Effector memory CD8-positive, alpha-beta T cell (primary cell): ENCODE measurements at regions not wholly inside any gene's neighbourhood (a gene's known extent, or its start where the extent isn't known, plus 50 kb on each side); places are given as distances from the start of the nearest gene placed in this dataset.
"Not testable (repeated sequence)": the region's sequence is repeated elsewhere in the genome, so short reads cannot be mapped to it uniquely, and the experiment has no call there.

Experiments used
- ATAC-seq: fragments of 150-1000 bp; cut with Tn5 transposase; replicated peaks from 2 replicates; pipeline ENCODE4 v1.10.0; 2021; ENCODE audit warnings: mild to moderate bottlenecking, moderate library complexity
- DNase-seq, 3 experiments: peaks; one replicate each; pipeline ENCODE4 v3.0.0; 2021
- H3K27ac Mint-ChIP-seq, 2 donors: one replicate each; pipeline ENCODE4 v1.8.0; 2022; ENCODE audit warnings: mild to moderate bottlenecking in 2 of 2, mixed read lengths in 2 of 2, moderate library complexity in 2 of 2
- H3K27me3 Mint-ChIP-seq, 2 donors: one replicate each; pipeline ENCODE4 v1.8.0; 2022; ENCODE audit warnings: mixed read lengths in 2 of 2
- H3K36me3 Mint-ChIP-seq: one replicate; pipeline ENCODE4 v1.8.0; 2022; ENCODE audit warnings: mild to moderate bottlenecking, moderate library complexity, mixed read lengths; ENCODE audit not compliant: insufficient read depth
- H3K4me1 Mint-ChIP-seq, 2 donors: one replicate each; pipeline ENCODE4 v1.8.0; 2022; ENCODE audit warnings: low read depth in 2 of 2, mixed read lengths in 2 of 2
- H3K4me3 Mint-ChIP-seq, 2 donors: one replicate each; pipeline ENCODE4 v1.8.0; 2022; ENCODE audit warnings: mild to moderate bottlenecking in 2 of 2, mixed read lengths in 2 of 2, moderate library complexity in 2 of 2
- H3K9me3 Mint-ChIP-seq, 2 donors: one replicate each; pipeline ENCODE4 v1.8.0; 2022; ENCODE audit warnings: mixed read lengths in 2 of 2

DNA sequence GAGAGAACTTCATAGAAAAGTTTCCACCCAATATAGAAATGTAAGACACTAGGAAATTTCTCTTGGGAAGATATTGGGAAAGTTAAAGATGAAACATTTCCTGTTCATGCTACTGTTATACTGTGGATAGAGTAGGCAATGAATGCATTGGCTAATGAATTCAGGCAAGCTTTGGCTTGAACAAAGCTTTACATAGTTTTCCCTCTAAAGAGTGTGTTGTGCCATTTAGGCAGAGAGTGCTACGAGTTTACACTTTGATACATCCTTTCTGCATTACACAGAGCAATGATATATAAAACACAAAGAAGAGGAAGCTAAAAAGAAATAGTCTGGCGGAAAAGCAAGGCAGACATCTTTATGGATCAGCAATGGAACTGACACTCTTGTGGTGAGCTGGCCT lies 125.9 kb upstream of the SHH start:
- DNase-seq, result no peak
- peaks cover 5 to 21% of the 10 kb centered on the region in 2 donors for H3K27me3 Mint-ChIP-seq
- H3K9me3 Mint-ChIP-seq, result peaks cover 11 to 15% of the 10 kb centered on the region in 2 donors
- no peaks in the 10 kb centered on the region for H3K4me1 Mint-ChIP-seq
- no peak overlapping the region for H3K4me3 Mint-ChIP-seq
- H3K36me3 Mint-ChIP-seq, result no peaks in the 10 kb centered on the region
- H3K27ac Mint-ChIP-seq, result no peak overlapping the region
- no peak for ATAC-seq

DNA sequence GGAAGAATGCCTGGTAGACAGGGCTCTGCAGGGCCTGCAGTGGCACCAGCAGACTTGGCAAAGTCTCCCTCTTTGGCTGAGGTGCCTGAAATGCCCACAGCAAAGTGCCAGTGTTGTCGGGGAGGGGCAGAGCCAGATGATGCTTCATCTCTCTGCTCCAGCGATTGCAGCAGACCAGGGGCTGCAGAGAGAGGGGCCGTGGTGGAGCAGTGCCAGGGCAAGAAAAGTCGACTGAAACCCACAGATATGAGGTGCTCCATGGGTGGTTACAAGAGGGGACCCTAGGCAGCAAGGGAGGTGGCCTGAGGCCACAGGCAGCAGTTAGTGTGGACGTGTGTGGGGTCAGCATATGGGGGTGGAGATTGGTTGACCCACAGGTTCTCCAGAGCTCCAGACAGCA lies 123.5 kb upstream of the SHH start:
- Mint-ChIP-seq H3K27me3 (peaks cover 5 to 21% of the 10 kb centered on the region in 2 donors), H3K27ac (no peak overlapping the region), H3K4me1 (no peaks in the 10 kb centered on the region), H3K9me3 (peaks cover 11 to 15% of the 10 kb centered on the region in 2 donors), H3K36me3 (no peaks in the 10 kb centered on the region), H3K4me3 (no peak overlapping the region)
- no peak for ATAC-seq
- DNase-seq, result no peak

DNA sequence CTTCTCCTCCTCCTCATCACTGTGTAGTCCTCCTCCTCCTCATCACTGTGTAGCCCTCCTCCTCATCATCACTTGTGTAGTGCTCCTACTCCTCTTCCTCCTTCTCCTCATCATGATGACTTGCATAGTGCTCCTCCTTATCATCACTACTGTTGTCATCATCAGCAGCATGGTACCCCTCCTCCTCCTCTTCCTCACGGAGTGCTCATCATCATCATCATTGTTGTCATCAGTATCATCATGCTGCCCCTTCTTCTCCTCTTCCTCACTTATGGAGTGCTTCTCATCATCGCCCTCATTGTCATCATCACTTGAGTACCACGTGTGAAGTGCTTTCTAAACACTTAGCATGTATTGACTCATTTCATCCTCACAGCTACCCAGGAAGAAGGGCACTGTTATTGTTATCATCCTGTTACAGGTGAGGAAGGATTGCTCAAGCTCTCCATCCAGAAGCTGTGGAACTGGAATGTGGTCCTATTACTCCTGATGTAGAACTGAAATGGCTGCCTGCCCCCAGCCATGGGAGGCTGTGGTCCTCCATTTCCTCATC lies 122.8 kb upstream of the SHH start:
- no peak overlapping the region for H3K27ac Mint-ChIP-seq
- no peaks in the 10 kb centered on the region for H3K4me1 Mint-ChIP-seq
- H3K4me3 Mint-ChIP-seq, result no peak overlapping the region
- H3K9me3 Mint-ChIP-seq, result peaks cover 11 to 15% of the 10 kb centered on the region in 2 donors
- peaks cover 5 to 21% of the 10 kb centered on the region in 2 donors for H3K27me3 Mint-ChIP-seq
- ATAC-seq (no peak), DNase-seq (no peak)
- no peaks in the 10 kb centered on the region for H3K36me3 Mint-ChIP-seq

DNA sequence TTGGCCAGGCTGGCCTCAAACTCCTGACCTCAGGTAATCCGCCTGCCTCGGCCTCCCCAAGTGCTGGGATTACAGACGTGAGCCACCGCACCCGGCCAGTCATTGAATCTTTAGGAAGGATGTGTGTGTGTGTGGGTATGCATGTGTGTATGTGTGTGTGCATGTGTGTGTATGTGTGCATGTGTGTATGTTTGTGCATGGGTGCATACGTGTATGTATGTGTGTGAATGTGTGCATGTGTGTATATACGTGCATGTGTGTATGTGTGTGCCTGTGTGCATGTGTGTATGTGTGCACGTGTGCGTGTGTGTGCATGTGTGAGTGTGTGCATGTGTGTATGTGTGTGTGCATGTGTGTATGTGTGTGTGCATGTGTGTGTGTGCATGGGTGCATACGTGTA lies 120.1 kb upstream of the SHH start:
- not testable (repeated sequence) for H3K27ac Mint-ChIP-seq, ATAC-seq, H3K4me3 Mint-ChIP-seq, H3K4me1 Mint-ChIP-seq, H3K36me3 Mint-ChIP-seq, DNase-seq
- Mint-ChIP-seq H3K27me3 (peaks cover 4 to 24% of the 10 kb centered on the region in 2 donors), H3K9me3 (peaks cover 11 to 15% of the 10 kb centered on the region in 2 donors)

DNA sequence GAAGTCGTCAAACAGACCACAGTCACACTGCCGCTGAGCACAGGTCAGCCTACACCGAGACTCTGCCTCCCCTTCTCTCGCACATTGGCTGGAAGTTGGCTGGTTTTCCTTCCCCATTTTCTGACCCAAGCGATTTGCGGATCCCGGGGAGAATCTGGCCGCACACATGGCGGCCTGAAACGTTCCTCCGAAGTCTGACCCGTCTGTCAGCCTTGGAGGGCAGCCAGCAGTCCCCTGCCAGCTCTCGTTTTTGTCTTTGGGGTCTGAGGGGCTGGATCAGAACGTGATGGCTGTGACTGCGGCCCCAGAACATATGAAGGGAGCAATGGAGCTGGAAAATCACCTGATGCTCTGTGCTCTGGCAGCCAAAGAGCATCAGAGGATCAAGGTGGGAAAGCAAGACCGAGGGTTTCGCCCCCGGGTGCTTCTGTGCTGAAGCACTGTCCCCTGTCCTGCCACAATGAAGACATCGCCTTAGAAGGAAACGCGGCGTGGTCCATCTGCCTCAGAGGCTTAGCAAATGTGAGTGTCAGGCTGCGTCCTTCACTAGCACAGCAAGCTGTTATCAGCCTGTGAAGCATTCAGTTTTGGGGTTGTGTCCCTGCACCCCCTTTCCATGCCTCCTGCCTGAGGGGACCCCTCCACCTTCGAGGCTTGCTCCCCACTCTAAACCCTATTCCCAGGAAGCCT lies 119.3 kb upstream of the SHH start:
- peaks cover 4 to 25% of the 10 kb centered on the region in 2 donors for H3K27me3 Mint-ChIP-seq
- no peaks in the 10 kb centered on the region for H3K4me1 Mint-ChIP-seq
- no peak for ATAC-seq
- H3K4me3 Mint-ChIP-seq, result no peak overlapping the region
- peaks cover 11 to 15% of the 10 kb centered on the region in 2 donors for H3K9me3 Mint-ChIP-seq
- no peaks in the 10 kb centered on the region for H3K36me3 Mint-ChIP-seq
- H3K27ac Mint-ChIP-seq, result no peak overlapping the region
- no peak for DNase-seq

DNA sequence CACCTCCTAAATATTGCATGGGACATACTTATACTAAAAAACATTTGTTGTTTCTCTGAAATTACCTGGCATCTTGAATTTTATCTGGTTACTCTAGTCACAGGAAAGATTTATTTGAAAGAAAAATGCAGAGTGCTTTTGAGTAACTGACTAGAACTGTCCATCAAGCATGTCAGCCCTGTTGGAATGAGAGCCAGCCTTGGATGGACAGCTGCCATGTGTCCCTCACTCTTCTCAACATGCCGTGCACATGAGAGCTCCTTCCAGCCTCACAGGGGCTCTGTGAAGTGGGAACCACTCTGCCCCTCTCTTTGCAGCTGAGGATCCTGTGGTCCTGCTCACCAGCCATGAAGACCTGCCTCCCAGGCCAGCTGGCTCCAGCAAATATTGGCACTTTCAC lies 118.3 kb upstream of the SHH start:
- peaks cover 4 to 33% of the 10 kb centered on the region in 2 donors for H3K27me3 Mint-ChIP-seq
- no peak overlapping the region for H3K27ac Mint-ChIP-seq
- peaks cover 8 to 11% of the 10 kb centered on the region in 2 donors for H3K9me3 Mint-ChIP-seq
- no peaks in the 10 kb centered on the region for H3K36me3 Mint-ChIP-seq
- no peak overlapping the region for H3K4me3 Mint-ChIP-seq
- no peak for DNase-seq
- H3K4me1 Mint-ChIP-seq, result no peaks in the 10 kb centered on the region
- no peak for ATAC-seq

DNA sequence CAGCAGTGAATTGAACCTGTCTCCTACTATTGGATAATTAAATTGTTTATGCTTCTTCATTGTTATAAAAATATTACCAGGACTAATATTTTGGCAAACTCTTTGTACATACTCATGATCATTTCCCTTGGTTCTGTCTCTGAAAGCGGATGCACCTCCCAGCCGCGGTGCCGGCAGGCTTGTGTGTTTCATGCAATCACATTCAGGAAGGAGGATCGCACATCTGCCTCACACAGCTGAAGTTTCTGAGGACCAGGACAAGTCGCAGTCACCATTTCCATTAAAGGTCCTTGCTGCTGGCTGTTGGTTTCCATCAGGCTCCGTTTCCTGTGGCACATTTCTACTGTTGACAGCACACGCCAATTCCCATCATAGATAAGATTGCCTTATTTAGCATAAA lies 117.8 kb upstream of the SHH start:
- Mint-ChIP-seq H3K36me3 (no peaks in the 10 kb centered on the region), H3K4me1 (no peaks in the 10 kb centered on the region), H3K4me3 (no peak overlapping the region), H3K27ac (no peak overlapping the region), H3K27me3 (peaks cover 4 to 37% of the 10 kb centered on the region in 2 donors), H3K9me3 (peaks cover 4 to 7% of the 10 kb centered on the region in 2 donors)
- ATAC-seq, result no peak
- DNase-seq, result no peak

DNA sequence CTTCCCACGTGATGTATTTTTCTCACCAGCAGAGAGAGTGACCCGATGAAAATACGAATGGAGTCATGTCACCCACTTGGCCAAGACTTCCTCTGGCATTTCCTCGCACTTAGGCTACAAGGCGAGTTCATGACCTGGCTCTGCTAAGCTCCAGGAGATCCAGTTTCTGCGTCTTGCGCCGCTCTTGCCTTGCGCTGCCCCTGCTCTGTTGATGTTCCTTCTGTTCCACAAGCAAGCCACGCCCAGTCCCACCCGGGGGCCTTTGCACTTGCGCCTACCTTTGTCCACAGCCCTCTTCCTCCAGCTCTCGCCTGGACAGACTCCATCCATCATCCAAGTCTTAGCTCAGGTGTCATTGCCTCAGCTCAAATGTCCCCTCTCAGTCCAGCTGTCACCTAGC lies 116.3 kb upstream of the SHH start:
- no peak for DNase-seq
- peaks cover 4 to 41% of the 10 kb centered on the region in 2 donors for H3K27me3 Mint-ChIP-seq
- H3K27ac Mint-ChIP-seq, result no peak overlapping the region
- H3K4me3 Mint-ChIP-seq, result no peak overlapping the region
- no peaks in the 10 kb centered on the region for H3K4me1 Mint-ChIP-seq
- no peaks in the 10 kb centered on the region for H3K9me3 Mint-ChIP-seq
- no peak for ATAC-seq
- no peaks in the 10 kb centered on the region for H3K36me3 Mint-ChIP-seq

DNA sequence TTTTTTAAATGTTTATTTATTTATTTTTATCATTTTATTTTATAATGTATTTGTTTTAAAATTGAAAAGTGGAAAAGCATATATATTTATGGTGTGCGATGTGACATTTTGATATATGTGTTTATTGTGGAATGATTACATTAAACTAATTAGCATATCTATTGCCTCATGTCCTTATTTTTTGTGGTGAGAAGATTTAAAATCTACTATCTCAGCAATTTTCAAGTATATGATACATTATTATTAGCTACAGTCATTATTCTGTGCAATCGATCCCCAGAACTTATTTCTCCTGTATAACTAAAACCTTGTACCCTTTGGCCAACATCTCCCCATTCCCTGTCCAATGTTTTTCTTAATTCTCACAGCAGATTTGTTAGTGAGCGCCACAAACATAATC lies 115.6 kb upstream of the SHH start:
- no peaks in the 10 kb centered on the region for H3K4me1 Mint-ChIP-seq
- H3K27ac Mint-ChIP-seq, result no peak overlapping the region
- no peak for DNase-seq
- H3K36me3 Mint-ChIP-seq, result no peaks in the 10 kb centered on the region
- H3K9me3 Mint-ChIP-seq, result no peaks in the 10 kb centered on the region
- no peak overlapping the region for H3K4me3 Mint-ChIP-seq
- ATAC-seq, result no peak
- H3K27me3 Mint-ChIP-seq, result peaks cover 4 to 41% of the 10 kb centered on the region in 2 donors

DNA sequence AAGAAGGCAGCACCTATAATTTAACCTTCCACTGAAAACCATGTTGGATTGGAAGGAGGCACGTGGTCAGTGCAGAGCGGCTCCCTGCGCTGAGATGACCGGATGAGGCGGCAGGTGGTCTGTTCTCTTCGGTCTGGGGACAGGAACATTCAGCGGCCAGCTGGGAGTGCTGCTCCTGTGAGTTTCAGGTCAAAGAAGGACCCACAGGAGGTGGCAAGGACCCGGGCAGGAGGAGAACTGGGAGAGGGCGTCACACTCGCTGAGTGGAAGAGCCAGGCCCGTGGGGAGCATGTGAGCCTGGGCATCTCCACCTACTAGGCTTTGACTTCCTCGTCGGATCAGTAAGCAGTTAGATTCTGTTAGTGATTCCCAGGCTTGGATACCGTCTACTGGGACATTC lies 113.4 kb upstream of the SHH start:
- DNase-seq (no peak), ATAC-seq (no peak)
- no peaks in the 10 kb centered on the region for H3K36me3 Mint-ChIP-seq
- H3K27me3 Mint-ChIP-seq, result peaks cover 4 to 41% of the 10 kb centered on the region in 2 donors
- no peak overlapping the region for H3K27ac Mint-ChIP-seq
- no peaks in the 10 kb centered on the region for H3K9me3 Mint-ChIP-seq
- no peak overlapping the region for H3K4me3 Mint-ChIP-seq
- H3K4me1 Mint-ChIP-seq, result no peaks in the 10 kb centered on the region

DNA sequence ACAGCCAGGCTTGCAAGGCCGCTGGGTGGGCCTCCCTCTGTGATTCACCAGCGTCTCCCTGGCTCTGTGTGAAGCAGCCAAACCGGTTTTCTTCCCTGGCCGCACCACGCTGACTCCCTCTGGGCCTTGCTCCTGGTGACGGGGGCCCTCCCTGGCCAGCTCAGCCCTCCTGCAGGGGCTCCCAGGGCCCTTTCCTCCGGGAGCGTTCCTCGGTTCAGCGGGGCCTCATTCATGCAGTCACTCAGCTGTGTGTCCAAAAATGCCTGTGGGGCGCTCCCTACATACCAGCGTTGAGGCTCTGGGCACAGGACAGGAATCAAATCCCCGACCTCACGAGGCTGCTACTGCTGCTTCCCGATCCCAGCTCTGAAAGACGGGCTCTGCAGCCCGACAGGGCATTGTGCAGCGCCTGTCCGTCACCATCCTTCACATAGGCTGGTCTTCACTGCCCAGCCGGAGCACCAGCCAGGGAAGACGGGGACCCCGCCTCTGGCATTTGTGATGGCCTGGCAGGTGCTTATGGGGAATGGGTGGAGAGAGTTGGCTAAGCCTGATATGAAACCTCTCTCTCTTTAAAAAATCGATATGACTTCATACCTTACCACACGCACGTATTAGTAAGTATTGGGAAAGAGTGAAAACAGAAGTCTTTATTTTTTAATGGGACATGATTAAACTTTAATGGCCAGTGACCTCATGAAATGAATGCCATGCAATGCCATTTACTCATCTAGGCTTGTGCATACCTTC lies 110.0 kb upstream of the SHH start:
- H3K27me3 Mint-ChIP-seq, result peaks cover 0 to 23% of the 10 kb centered on the region in 2 donors
- H3K4me3 Mint-ChIP-seq, result no peak overlapping the region
- no peaks in the 10 kb centered on the region for H3K36me3 Mint-ChIP-seq
- ATAC-seq, result no peak
- H3K9me3 Mint-ChIP-seq, result peaks cover 4 to 8% of the 10 kb centered on the region in 2 donors
- no peak for DNase-seq
- H3K4me1 Mint-ChIP-seq, result no peaks in the 10 kb centered on the region
- H3K27ac Mint-ChIP-seq, result no peak overlapping the region

DNA sequence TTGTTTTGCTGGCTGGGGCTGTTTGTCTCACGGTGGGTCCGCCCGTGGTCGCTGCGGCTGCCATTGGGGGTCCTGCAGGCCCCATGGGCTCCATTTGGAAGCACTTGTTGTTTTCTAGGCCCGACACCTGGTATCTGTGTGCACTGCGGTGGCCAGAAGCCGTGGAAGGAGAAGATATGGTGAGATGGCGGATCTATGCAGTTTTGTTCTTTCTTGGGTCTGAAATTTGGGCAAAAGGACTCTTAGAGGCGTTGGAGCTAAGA lies 109.5 kb upstream of the SHH start:
- Mint-ChIP-seq H3K36me3 (no peaks in the 10 kb centered on the region), H3K9me3 (peaks cover 4 to 8% of the 10 kb centered on the region in 2 donors), H3K4me3 (no peak overlapping the region), H3K27ac (no peak overlapping the region), H3K27me3 (peaks cover 0 to 18% of the 10 kb centered on the region in 2 donors), H3K4me1 (no peaks in the 10 kb centered on the region)
- DNase-seq (no peak), ATAC-seq (no peak)

DNA sequence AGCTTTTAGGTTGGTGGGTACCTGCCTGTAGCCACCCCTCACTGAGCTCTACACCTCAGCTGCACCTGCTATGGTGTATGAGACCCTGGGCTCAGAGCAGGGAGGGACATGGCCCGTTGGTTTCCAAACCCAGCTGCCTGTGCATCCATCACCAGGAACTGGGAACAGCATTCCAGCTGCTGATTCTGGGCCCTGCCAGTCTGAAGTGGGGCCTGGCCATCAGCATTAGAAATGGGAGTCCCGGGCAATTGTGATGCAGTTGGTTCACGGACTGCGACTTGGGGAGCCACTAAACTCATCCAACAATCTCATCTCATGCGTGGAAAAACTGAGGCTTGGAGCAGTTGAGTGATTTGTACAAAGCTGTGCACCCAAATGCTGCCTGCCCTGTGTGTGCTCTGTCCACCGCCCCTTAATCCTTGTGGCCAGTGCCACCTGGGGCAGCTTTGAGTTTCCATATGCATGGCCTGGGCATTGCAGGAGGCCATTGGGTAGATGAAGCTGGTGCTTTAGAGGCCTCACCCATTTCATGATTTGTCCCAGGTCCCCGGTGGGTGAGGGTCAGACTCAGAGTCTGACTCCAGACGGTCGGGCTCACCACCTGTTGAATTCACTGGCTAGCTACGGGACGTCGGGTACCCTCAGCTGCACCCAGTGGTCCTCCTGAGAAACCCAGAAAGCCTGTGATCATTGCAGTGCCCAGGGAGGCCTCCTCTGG lies 109.0 kb upstream of the SHH start:
- no peaks in the 10 kb centered on the region for H3K36me3 Mint-ChIP-seq
- peaks cover 4 to 8% of the 10 kb centered on the region in 2 donors for H3K9me3 Mint-ChIP-seq

More for the DNA sequence above, 109.0 kb upstream of the SHH start:
- DNase-seq (no peak), ATAC-seq (no peak)
- Mint-ChIP-seq H3K4me1 (no peaks in the 10 kb centered on the region), H3K27ac (no peak overlapping the region), H3K27me3 (peaks cover 0 to 13% of the 10 kb centered on the region in 2 donors), H3K4me3 (no peak overlapping the region)
